ENCODE measurements at regions not wholly inside any gene's neighbourhood (a gene's known extent, or its start where the extent isn't known, plus 50 kb on each side); places are given as distances from the start of the nearest gene placed in this dataset.
A peak's percentile ranks its signal among the peaks of the same experiment; 100 is the strongest.

DNA sequence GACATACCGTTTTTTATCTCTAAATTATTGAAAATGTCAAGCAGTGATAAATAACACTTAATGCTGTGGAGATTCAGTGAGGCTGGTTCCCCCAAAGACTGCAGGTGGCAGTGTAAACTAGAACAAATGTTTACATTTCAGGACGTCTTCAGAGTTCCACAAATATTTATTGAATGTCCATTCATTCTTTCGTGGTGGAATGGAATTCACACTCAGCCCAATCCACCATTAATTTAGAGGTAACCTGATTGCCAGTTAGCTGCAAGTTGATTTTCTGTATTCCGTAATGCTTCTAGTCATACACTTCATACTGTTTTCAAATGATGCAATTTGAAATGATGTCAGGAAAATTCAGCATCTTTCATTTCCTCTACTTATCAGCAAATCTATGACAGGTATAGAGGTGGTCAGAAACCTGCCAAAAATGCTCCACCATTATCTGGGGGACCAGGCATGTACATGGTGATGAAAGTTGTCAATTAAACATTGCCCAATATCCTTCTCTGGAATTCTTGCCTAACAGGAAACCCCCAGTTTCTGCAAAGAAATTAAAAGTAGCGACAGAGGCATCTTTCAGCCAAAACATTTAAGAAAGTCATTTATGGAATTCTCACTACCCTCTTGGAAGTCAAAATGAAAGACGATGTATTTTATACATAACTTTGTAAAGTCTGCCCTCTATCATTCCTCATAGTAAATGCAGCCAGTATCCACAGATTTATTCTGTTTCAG lies 94.3 kb upstream of the BMAL1 start:
- H3K36me3 ChIP-seq, result no peaks in the 10 kb centered on the region
- no peak overlapping the region for H3K4me3 ChIP-seq
- no peaks in the 10 kb centered on the region for H3K4me1 ChIP-seq (ENCODE audit: low read depth)
- peak; percentile 40 to 79 for DNase-seq (ENCODE audit: low read depth in 1 of 2, low spot score in 1 of 2)
- H3K27me3 ChIP-seq, result no peaks in the 10 kb centered on the region
- H3K27ac ChIP-seq, result no peak overlapping the region
- H3K9me3 ChIP-seq (ENCODE audit: low read depth), result no peaks in the 10 kb centered on the region
- TF ChIP-seq, protein P1, sequence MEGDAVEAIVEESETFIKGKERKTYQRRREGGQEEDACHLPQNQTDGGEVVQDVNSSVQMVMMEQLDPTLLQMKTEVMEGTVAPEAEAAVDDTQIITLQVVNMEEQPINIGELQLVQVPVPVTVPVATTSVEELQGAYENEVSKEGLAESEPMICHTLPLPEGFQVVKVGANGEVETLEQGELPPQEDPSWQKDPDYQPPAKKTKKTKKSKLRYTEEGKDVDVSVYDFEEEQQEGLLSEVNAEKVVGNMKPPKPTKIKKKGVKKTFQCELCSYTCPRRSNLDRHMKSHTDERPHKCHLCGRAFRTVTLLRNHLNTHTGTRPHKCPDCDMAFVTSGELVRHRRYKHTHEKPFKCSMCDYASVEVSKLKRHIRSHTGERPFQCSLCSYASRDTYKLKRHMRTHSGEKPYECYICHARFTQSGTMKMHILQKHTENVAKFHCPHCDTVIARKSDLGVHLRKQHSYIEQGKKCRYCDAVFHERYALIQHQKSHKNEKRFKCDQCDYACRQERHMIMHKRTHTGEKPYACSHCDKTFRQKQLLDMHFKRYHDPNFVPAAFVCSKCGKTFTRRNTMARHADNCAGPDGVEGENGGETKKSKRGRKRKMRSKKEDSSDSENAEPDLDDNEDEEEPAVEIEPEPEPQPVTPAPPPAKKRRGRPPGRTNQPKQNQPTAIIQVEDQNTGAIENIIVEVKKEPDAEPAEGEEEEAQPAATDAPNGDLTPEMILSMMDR (IDR thresholded peaks at IDR 0.05; ENCODE audit: low read depth, low read length), result peak; percentile 63

DNA sequence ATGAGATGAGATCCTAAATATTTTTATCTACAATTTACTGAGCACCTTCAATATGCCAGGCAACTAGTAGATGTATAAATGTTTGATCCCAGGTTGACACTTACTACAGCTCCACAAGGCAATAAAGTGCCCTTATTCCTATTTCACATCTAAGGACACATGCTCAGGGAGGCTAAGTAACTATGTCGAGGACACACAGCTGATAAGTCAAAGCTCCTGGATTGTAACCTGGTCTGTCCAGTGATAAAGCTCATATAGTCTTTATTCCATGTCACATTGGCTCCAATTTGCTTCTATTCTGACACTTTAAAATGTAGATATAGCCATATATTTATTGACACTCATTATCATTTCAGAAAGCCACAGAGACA lies 93.8 kb upstream of the BMAL1 start:
- Histone ChIP-seq H3K27me3 (no peaks in the 10 kb centered on the region), H3K4me3 (no peak overlapping the region), H3K27ac (no peak overlapping the region), H3K36me3 (no peaks in the 10 kb centered on the region), H3K4me1 (ENCODE audit: low read depth) (no peaks in the 10 kb centered on the region), H3K9me3 (ENCODE audit: low read depth) (no peaks in the 10 kb centered on the region)
- TF ChIP-seq, protein P1 (IDR thresholded peaks at IDR 0.05; ENCODE audit: low read depth, low read length), result no peak
- no peak for DNase-seq (ENCODE audit: low read depth in 1 of 2, low spot score in 1 of 2)

DNA sequence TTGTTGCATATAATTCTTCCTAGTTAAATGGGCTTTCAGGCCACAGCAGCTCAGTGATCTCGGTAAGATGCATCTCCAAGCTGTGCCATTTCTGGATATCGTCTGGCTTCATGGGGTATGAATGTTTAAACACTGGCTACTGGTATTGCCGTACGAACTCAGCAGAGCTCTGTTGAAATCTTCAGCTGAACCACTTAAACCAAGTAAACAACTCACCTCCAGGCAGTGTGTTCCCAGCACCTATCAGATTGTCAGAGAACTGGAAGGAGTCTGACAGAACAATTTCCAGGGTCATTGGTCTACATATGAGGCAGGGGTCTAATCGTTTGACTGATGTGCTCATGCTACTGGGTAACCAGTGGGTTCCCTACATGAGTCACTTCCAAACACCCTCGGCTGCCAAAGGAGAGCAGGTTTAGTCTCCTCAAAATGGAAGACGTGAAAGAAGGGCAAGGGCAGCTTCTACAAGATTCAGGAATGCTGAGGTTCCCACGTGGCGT lies 93.2 kb upstream of the BMAL1 start:
- H3K9me3 ChIP-seq (ENCODE audit: low read depth), result no peaks in the 10 kb centered on the region
- no peaks in the 10 kb centered on the region for H3K27me3 ChIP-seq
- no peak overlapping the region for H3K4me3 ChIP-seq
- H3K27ac ChIP-seq, result no peak overlapping the region
- no peaks in the 10 kb centered on the region for H3K4me1 ChIP-seq (ENCODE audit: low read depth)
- TF ChIP-seq, protein P1 (IDR thresholded peaks at IDR 0.05; ENCODE audit: low read depth, low read length), result no peak
- no peak for DNase-seq (ENCODE audit: low read depth in 1 of 2, low spot score in 1 of 2)
- no peaks in the 10 kb centered on the region for H3K36me3 ChIP-seq

DNA sequence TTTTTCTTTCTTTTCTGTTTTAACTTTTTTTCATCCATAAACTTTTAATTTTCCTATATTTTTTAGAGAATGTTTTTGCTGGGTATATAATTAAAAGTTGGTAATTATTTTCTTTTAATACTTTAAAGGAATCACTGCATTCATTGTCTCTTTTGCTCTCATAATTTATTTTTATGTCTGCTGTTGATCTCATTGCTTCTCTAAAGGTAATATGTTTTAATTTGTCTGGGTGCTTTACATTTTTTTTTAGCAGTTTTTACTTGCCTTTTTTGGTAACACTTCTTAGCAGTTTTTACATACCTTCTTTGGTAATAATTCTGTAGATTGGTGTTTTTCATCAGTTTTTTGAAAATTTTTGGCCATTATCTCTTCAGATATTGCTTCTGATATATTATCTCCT lies 89.4 kb upstream of the BMAL1 start:
- no peak overlapping the region for H3K4me3 ChIP-seq
- TF ChIP-seq, protein P1 (IDR thresholded peaks at IDR 0.05; ENCODE audit: low read depth, low read length), result no peak
- no peak overlapping the region for H3K27ac ChIP-seq
- no peaks in the 10 kb centered on the region for H3K36me3 ChIP-seq
- H3K4me1 ChIP-seq (ENCODE audit: low read depth), result no peaks in the 10 kb centered on the region
- no peak for DNase-seq (ENCODE audit: low read depth in 1 of 2, low spot score in 1 of 2)
- no peaks in the 10 kb centered on the region for H3K27me3 ChIP-seq
- no peaks in the 10 kb centered on the region for H3K9me3 ChIP-seq (ENCODE audit: low read depth)

DNA sequence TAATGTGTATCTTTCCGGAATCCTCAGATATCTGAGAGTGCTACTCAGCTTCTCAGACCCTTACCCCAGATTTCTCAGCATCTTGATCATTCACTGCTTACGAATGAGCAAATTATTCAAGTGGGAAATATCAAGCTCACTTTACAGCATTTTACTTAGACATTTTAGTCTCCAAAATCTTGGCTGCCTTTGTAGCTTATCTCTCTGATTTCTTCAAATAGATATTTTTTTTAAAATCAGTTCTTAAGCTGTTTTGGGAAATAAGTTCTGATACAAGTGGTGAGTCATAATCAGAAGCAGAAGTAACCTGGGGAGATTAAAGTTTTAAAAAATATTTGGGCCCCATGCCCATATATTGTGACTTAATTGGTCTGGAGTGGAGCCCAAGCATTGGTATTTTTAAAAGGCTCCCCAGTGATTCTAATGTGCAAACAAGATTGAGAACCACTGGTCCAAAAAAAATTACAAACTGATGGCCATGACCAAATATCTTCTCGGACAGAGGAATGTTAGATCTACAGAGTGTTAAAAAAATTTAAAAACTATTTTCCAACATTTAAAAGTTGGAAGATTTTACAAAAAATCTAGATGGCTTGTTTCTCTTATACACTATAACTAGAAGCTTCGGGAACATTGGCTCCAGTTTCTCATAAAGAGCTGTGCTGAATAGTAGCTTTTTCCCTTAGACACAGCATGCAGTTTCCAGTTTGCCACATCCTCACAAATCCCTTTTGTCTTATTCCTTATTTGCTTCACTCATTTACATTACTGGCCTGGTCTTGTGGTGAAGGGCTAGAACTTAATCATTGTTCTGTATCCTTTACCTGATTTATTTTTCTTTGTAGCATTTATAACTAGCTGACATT lies 87.8 kb upstream of the BMAL1 start:
- peak in 1 of 2 donors; percentile 36 for DNase-seq (ENCODE audit: low read depth in 1 of 2, low spot score in 1 of 2)

More for the DNA sequence above, 87.8 kb upstream of the BMAL1 start:
- H3K4me1 ChIP-seq (ENCODE audit: low read depth), result peaks cover 3% of the 10 kb centered on the region
- TF ChIP-seq, protein P1 (IDR thresholded peaks at IDR 0.05; ENCODE audit: low read depth, low read length), result no peak
- no peaks in the 10 kb centered on the region for H3K27me3 ChIP-seq
- no peak overlapping the region for H3K4me3 ChIP-seq
- no peaks in the 10 kb centered on the region for H3K36me3 ChIP-seq
- no peak overlapping the region for H3K27ac ChIP-seq
- H3K9me3 ChIP-seq (ENCODE audit: low read depth), result no peaks in the 10 kb centered on the region
